B cell (primary cell): ENCODE measurements at regions not wholly inside any gene's neighbourhood (a gene's known extent, or its start where the extent isn't known, plus 50 kb on each side); places are given as distances from the start of the nearest gene placed in this dataset.
A peak's percentile ranks its signal among the peaks of the same experiment; 100 is the strongest.

Experiments
- ATAC-seq: fragments of 200-7000 bp; cut with Tn5 transposase; one replicate; pipeline ENCODE4 v1.10.0; 2021; ENCODE audit warnings: low read depth, mild to moderate bottlenecking, moderate number of reproducible peaks, moderate library complexity
- CTCF ChIA-PET: fragments of 350-600 bp; sonication (Branson Sonifier 250); formaldehyde crosslinking; loops from one replicate; lab custom pipeline; 2021; ENCODE audit warnings: antibody characterized with exemption, inconsistent platforms; lab: Charles Lee
- POLR2A ChIA-PET: fragments of 350-600 bp; sonication (Branson Sonifier 250); formaldehyde crosslinking; loops from one replicate; lab custom pipeline; 2021; ENCODE audit warnings: antibody characterized with exemption; lab: Charles Lee
- DNase-seq: peaks from one replicate; pipeline ENCODE4 v3.0.0; 2013
- H2AFZ ChIP-seq: 2 replicates; pipeline ENCODE4 v1.6.1; 2012; ENCODE audit warnings: mild to moderate bottlenecking, low read depth, low read length; ENCODE audit not compliant: insufficient read depth, poor library complexity, severe bottlenecking
- H3K27ac ChIP-seq, 2 donors: 1 replicate in 1 of 2; 2 replicates in 1 of 2; pipeline ENCODE4 v1.5.1; 2012 to 2013; ENCODE audit warnings: low read length in 2 of 2, mild to moderate bottlenecking in 2 of 2, moderate library complexity in 1 of 2
- H3K27me3 ChIP-seq, 4 experiments: fragments of 200-600 bp in 1 of 4; sonication (generic) in 1 of 4; replicated peaks in 1 of 4; 1 replicate in 2 of 4; 2 replicates in 2 of 4; pipeline versions ENCODE4 v1.6.1 to v1.7.0; 2013 to 2016; ENCODE audit warnings: low read length in 3 of 4, mild to moderate bottlenecking in 2 of 4, mixed read lengths in 1 of 4, moderate library complexity in 1 of 4; ENCODE audit not compliant: insufficient read depth in 4 of 4, control insufficient read depth in 3 of 4; ENCODE audit errors: control extremely low read depth in 1 of 4
- H3K36me3 ChIP-seq, 2 experiments: replicated peaks in 1 of 2; 1 replicate in 1 of 2; 2 replicates in 1 of 2; pipeline versions ENCODE4 v1.6.1 to v1.7.1; 2013; ENCODE audit warnings: low read length in 1 of 2; ENCODE audit not compliant: insufficient read depth in 2 of 2, control insufficient read depth in 1 of 2; ENCODE audit errors: control extremely low read depth in 1 of 2, extremely low read depth in 1 of 2
- H3K4me1 ChIP-seq, 2 donors: fragments of 200-600 bp in 1 of 2; sonication (generic) in 1 of 2; 1 replicate in 1 of 2; 2 replicates in 1 of 2; pipeline versions ENCODE4 v1.5.1 to v1.6.1; 2013 to 2017; ENCODE audit warnings: low read length in 2 of 2; ENCODE audit not compliant: control insufficient read depth in 2 of 2, insufficient read depth in 2 of 2
- H3K4me2 ChIP-seq: replicated peaks from 2 replicates; pipeline ENCODE3; 2012; ENCODE audit warnings: mild to moderate bottlenecking, low read depth, low read length; ENCODE audit not compliant: poor library complexity, severe bottlenecking
- H3K4me3 ChIP-seq, 5 experiments: fragments of 200-600 bp in 1 of 5; sonication (generic) in 1 of 5; 1 replicate in 3 of 5; 2 replicates in 2 of 5; pipeline versions ENCODE4 v1.5.1 to v1.7.0; 2011 to 2016; ENCODE audit warnings: low read length in 4 of 5, mild to moderate bottlenecking in 4 of 5, low read depth in 2 of 5, control low read depth in 1 of 5, moderate library complexity in 1 of 5; ENCODE audit not compliant: insufficient read depth in 1 of 5; ENCODE audit errors: control extremely low read depth in 1 of 5, extremely low read depth in 1 of 5
- H3K79me2 ChIP-seq: fragments of 200-600 bp; sonication (generic); one replicate; pipeline ENCODE4 v1.6.0; 2016; ENCODE audit warnings: low read length; ENCODE audit not compliant: control insufficient read depth, insufficient read depth
- H3K9ac ChIP-seq: fragments of 200-600 bp; sonication (generic); 2 replicates; pipeline ENCODE4 v1.6.1; 2017; ENCODE audit warnings: mild to moderate bottlenecking, low read length, moderate library complexity
- H3K9me3 ChIP-seq, 3 donors: one replicate each; pipeline versions ENCODE4 v1.6.1 to v1.7.1; 2013; ENCODE audit warnings: low read length in 2 of 3; ENCODE audit not compliant: control insufficient read depth in 2 of 3, insufficient read depth in 1 of 3; ENCODE audit errors: control extremely low read depth in 1 of 3
- H4K20me1 ChIP-seq: 2 replicates; pipeline ENCODE4 v1.6.0; 2012; ENCODE audit warnings: mild to moderate bottlenecking, low read length; ENCODE audit not compliant: insufficient read depth, control insufficient read depth, poor library complexity, severe bottlenecking
- H3K27ac Mint-ChIP-seq: one replicate; pipeline ENCODE4 v1.8.0; 2021; ENCODE audit warnings: mixed read lengths
- H3K27me3 Mint-ChIP-seq: one replicate; pipeline ENCODE4 v1.8.0; 2021; ENCODE audit warnings: mixed read lengths
- H3K4me1 Mint-ChIP-seq: one replicate; pipeline ENCODE4 v1.8.0; 2021; ENCODE audit warnings: mixed read lengths
- H3K4me3 Mint-ChIP-seq: one replicate; pipeline ENCODE4 v1.8.0; 2021; ENCODE audit warnings: mixed read lengths
- H3K9me3 Mint-ChIP-seq: one replicate; pipeline ENCODE4 v1.8.0; 2022; ENCODE audit warnings: mixed read lengths; ENCODE audit not compliant: insufficient read depth
- EZH2 ChIP-seq: IDR thresholded peaks from 2 replicates; pipeline ENCODE4 v1.6.1; 2012; ENCODE audit warnings: borderline replicate concordance, low read depth, mild to moderate bottlenecking, moderate library complexity, low read length; ENCODE audit not compliant: insufficient read depth, poor library complexity, severe bottlenecking
- WGBS: methylation state at CpG from one replicate; pipeline ENCODE4 v1.1.5; 2013; ENCODE audit warnings: missing lambda C conversion rate; ENCODE audit not compliant: insufficient coverage; 5-methylcytosine and 5-hydroxymethylcytosine counted together
- intact Hi-C: fragments of 100-400 bp; cut with micrococcal nuclease; formaldehyde crosslinking; loops from one replicate; pipeline ENCODE4 v1.10.0; 2022
- TF ChIP-seq, protein P1 (sequence below): fragments of 200-600 bp; IDR thresholded peaks from one replicate; pipeline ENCODE4 v1.8.0; 2022; ENCODE audit warnings: antibody characterized with exemption, mild to moderate bottlenecking

DNA sequence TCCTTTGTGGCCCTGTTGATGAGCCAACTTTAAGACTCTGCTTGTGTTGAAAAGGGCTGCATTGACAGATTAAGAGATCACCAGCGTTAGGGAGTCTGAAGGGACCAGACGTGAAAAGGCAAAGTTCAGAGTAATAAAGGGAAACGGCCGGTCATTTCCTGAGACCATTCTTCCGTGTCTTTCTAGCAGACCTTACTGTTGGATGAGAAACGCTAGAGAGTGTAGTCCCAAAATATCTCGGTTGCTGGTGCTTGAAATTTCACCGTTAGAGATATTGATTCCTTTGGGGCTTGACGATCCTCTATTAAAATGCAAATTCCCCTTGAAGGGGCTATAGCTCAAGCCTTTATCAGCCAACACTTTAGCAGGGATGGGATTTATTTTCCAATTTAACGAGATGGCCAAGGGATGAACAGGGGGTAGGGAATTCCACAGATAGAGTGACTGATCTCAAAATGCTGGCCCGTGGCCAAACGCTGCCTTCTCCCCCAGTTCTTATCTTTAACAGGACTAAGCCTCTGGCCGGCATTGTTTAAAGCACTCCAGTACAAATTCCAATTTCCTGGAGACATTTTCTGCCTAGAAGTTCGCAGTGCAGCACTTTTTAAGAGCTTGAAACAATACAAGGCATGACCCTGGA, 250.4 kb downstream of the TJP1 start:
- H2AFZ ChIP-seq: no peak overlapping the region
- H3K4me3 Mint-ChIP-seq: peak overlapping the region; percentile 49
- no peak overlapping the region for H3K4me3 ChIP-seq
- H3K27ac Mint-ChIP-seq: no peak overlapping the region
- no peaks in the 10 kb centered on the region for H3K4me1 ChIP-seq
- WGBS: 7% methylated on average over 9 of the region's 14 CpGs
- peaks cover 7% of the 10 kb centered on the region for H3K4me1 Mint-ChIP-seq
- no peaks in the 10 kb centered on the region for H3K36me3 ChIP-seq
- peaks cover 0 to 29% (median 22%) of the 10 kb centered on the region in 4 experiments for H3K27me3 ChIP-seq
- peaks cover 0 to 5% (median 0%) of the 10 kb centered on the region in 3 donors for H3K9me3 ChIP-seq
- intact Hi-C loops: no loop called here
- H3K4me2 ChIP-seq: no peak overlapping the region
- H3K79me2 ChIP-seq: no peaks in the 10 kb centered on the region
- ChIA-PET CTCF (no interaction called here), POLR2A (no interaction called here)
- DNase-seq (no peak), ATAC-seq (no peak)
- no peaks in the 10 kb centered on the region for H4K20me1 ChIP-seq
- peaks cover 62% of the 10 kb centered on the region for H3K27me3 Mint-ChIP-seq
- TF ChIP-seq, protein P1, sequence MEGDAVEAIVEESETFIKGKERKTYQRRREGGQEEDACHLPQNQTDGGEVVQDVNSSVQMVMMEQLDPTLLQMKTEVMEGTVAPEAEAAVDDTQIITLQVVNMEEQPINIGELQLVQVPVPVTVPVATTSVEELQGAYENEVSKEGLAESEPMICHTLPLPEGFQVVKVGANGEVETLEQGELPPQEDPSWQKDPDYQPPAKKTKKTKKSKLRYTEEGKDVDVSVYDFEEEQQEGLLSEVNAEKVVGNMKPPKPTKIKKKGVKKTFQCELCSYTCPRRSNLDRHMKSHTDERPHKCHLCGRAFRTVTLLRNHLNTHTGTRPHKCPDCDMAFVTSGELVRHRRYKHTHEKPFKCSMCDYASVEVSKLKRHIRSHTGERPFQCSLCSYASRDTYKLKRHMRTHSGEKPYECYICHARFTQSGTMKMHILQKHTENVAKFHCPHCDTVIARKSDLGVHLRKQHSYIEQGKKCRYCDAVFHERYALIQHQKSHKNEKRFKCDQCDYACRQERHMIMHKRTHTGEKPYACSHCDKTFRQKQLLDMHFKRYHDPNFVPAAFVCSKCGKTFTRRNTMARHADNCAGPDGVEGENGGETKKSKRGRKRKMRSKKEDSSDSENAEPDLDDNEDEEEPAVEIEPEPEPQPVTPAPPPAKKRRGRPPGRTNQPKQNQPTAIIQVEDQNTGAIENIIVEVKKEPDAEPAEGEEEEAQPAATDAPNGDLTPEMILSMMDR: no peak
- no peak for TF ChIP-seq EZH2
- H3K27ac ChIP-seq: no peak overlapping the region
- no peak overlapping the region for H3K9ac ChIP-seq
- peaks cover 2% of the 10 kb centered on the region for H3K9me3 Mint-ChIP-seq

DNA sequence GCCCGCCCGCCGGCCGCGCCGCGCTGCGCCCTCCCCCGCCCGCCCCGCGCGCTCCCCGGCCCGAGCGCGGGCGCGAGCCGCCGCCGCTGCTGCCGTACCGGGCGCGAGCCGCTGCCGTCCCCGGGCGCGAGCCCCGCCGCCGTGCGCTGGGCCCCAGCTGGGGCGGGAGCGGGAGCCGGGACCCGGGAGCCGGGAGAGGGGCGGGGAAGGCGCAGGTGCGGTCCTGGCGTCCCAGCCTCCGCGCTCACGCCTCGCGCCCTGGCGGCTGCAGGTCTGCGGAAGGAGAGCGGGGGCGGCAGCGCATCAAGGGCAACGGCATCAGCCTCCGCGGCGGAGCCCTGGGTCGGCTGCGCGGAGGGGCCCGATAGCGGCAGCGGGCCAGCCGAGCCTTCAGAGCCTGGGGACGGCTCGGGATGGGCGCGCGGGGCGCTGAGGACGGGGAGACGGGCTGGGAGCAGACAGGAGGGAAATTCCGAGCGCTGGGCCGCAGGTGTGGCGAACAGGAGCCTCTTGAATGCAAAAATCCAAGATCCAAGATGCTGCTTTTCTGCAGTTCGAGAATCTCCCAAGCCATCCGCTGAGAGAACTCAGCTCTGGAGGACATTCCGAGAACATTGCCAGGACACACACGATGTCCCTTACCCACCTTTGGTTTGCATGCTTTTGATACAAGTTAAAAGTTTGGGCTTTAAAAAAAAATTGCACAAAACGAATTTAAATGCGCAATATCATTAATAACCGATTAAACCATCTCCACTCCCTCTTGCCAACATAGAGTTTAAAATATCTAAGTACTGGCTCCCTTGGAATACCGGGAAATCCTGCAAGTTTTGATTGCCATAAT, 251.1 kb downstream of the TJP1 start:
- Histone ChIP-seq H3K4me2 (no peak overlapping the region), H3K4me1 (no peaks in the 10 kb centered on the region), H3K27ac (no peak overlapping the region), H3K4me3 (no peak overlapping the region), H3K9me3 (peaks cover 0 to 6% (median 0%) of the 10 kb centered on the region in 3 donors), H3K36me3 (no peaks in the 10 kb centered on the region), H3K9ac (no peak overlapping the region), H4K20me1 (no peaks in the 10 kb centered on the region), H3K27me3 (peaks cover 0 to 29% (median 22%) of the 10 kb centered on the region in 4 experiments), H2AFZ (no peak overlapping the region), H3K79me2 (no peaks in the 10 kb centered on the region)
- CTCF ChIA-PET: no interaction called here
- H3K4me3 Mint-ChIP-seq: peak overlapping the region; percentile 49
- peaks cover 63% of the 10 kb centered on the region for H3K27me3 Mint-ChIP-seq
- peaks cover 7% of the 10 kb centered on the region for H3K4me1 Mint-ChIP-seq
- no peak for TF ChIP-seq EZH2
- TF ChIP-seq, protein P1: no peak
- no peak for ATAC-seq
- POLR2A ChIA-PET: no interaction called here
- no peak overlapping the region for H3K27ac Mint-ChIP-seq
- intact Hi-C loops: no loop called here
- DNase-seq: no peak
- peaks cover 2% of the 10 kb centered on the region for H3K9me3 Mint-ChIP-seq
- 3% methylated on average over 81 of the region's 85 CpGs for WGBS
